K562 (cell line): ENCODE measurements at regions not wholly inside any gene's neighbourhood (a gene's known extent, or its start where the extent isn't known, plus 50 kb on each side); places are given as distances from the start of the nearest gene placed in this dataset.

Experiments
- ATAC-seq: fragments of 200-7000 bp; cut with Tn5 transposase; 3 replicates; pipeline ENCODE4 v1.9.1; 2020; ENCODE audit warnings: moderate library complexity
- BruUV-seq: library from RNA; stranded (reverse); fragments of 400-500 nt; replicated peaks from 2 replicates; lab custom pipeline; 2021; lab: Mats Ljungman, UMichigan
- CTCF ChIA-PET: fragments of 300-600 bp; formaldehyde crosslinking; extraction: SDS; loops from one replicate; lab custom pipeline; 2021; ENCODE audit warnings: low intra/inter-chr PET ratio; lab: Yijun Ruan, JAX
- POLR2A ChIA-PET: fragments of 300-600, 350-650 bp; sonication (Branson Sonifier 250); formaldehyde crosslinking; extraction: SDS; loops from one replicate; lab custom pipeline; 2021; ENCODE audit warnings: antibody characterized with exemption, inconsistent platforms; lab: Yijun Ruan, JAX
- DNase-seq, 4 experiments: peaks; one replicate each; pipeline versions ENCODE4 v3.0.0 to v3.0.0-alpha.2; 2011 to 2018; ENCODE audit warnings: low spot score in 3 of 4, mixed read lengths in 3 of 4; ENCODE audit errors: extremely low read depth in 1 of 4
- FAIRE-seq: peaks from 2 replicates; lab custom pipeline; 2011; peaks lifted over from hg19 to GRCh38; lab: Jason Lieb, UNC
- H2AFZ ChIP-seq: 2 replicates; pipeline ENCODE4 v1.6.0; 2011; ENCODE audit warnings: low read depth, low read length, control low read depth, inconsistent platforms
- H3K27ac ChIP-seq: fragments of 200-600 bp; 3 replicates; pipeline ENCODE4 v1.8.0; 2011; ENCODE audit warnings: low read depth, mild to moderate bottlenecking, control low read depth, inconsistent platforms, low read length, moderate library complexity, mixed read lengths; ENCODE audit errors: extremely low read depth
- H3K27me3 ChIP-seq, 2 experiments: fragments of 300-600 bp in 1 of 2; 2 replicates in 1 of 2; 3 replicates in 1 of 2; pipeline versions ENCODE4 v1.6.0 to v1.8.0; 2011; ENCODE audit warnings: inconsistent platforms in 2 of 2, low read length in 2 of 2, mild to moderate bottlenecking in 1 of 2, mixed read lengths in 1 of 2, moderate library complexity in 1 of 2; ENCODE audit not compliant: control insufficient read depth in 2 of 2, insufficient read depth in 2 of 2
- H3K36me3 ChIP-seq: fragments of 300-600 bp; 3 replicates; pipeline ENCODE4 v1.8.0; 2011; ENCODE audit warnings: mild to moderate bottlenecking, low read length, inconsistent platforms; ENCODE audit not compliant: control insufficient read depth, insufficient read depth
- H3K4me1 ChIP-seq, 2 experiments: fragments of 200-600 bp in 1 of 2; replicated peaks in 1 of 2; 2 replicates in 1 of 2; 3 replicates in 1 of 2; pipeline versions ENCODE4 v1.5.1 to v1.8.0; 2011; ENCODE audit warnings: inconsistent platforms in 2 of 2, low read length in 2 of 2, mild to moderate bottlenecking in 1 of 2, mixed read lengths in 1 of 2, moderate library complexity in 1 of 2; ENCODE audit not compliant: control insufficient read depth in 2 of 2, insufficient read depth in 2 of 2
- H3K4me2 ChIP-seq: 2 replicates; pipeline ENCODE4 v1.6.1; 2011; ENCODE audit warnings: low read length, control low read depth, inconsistent platforms, mixed read lengths; ENCODE audit not compliant: insufficient read depth
- H3K4me3 ChIP-seq: fragments of 200-600 bp; sonication (generic), shearing (Covaris generic); 2 replicates; pipeline ENCODE4 v1.5.1; 2016; ENCODE audit warnings: control low read depth, inconsistent platforms
- H3K79me2 ChIP-seq: fragments of 200-600 bp; 3 replicates; pipeline ENCODE4 v1.8.0; 2011; ENCODE audit warnings: low read length, inconsistent platforms; ENCODE audit not compliant: control insufficient read depth, insufficient read depth
- H3K9ac ChIP-seq, 2 experiments: 2 replicates each; pipeline versions ENCODE4 v1.6.0 to v1.6.1; 2011; ENCODE audit warnings: low read depth in 2 of 2, low read length in 2 of 2, control low read depth in 1 of 2, inconsistent platforms in 1 of 2, mild to moderate bottlenecking in 1 of 2, mixed read lengths in 1 of 2; ENCODE audit not compliant: insufficient read depth in 1 of 2
- H3K9me1 ChIP-seq: one replicate; pipeline ENCODE4 v1.6.0; 2011; ENCODE audit warnings: inconsistent platforms, mild to moderate bottlenecking, low read length, moderate library complexity; ENCODE audit not compliant: control insufficient read depth, insufficient read depth
- H3K9me3 ChIP-seq: replicated peaks from 2 replicates; pipeline ENCODE4 v1.5.1; 2011; ENCODE audit warnings: low read depth, low read length, inconsistent platforms; ENCODE audit not compliant: control insufficient read depth, insufficient read depth
- H4K20me1 ChIP-seq: replicated peaks from 2 replicates; pipeline ENCODE4 v1.6.1; 2011; ENCODE audit warnings: low read length, inconsistent platforms, mixed read lengths; ENCODE audit not compliant: control insufficient read depth, insufficient read depth
- CBFA2T2 ChIP-seq: fragments of 450-650 bp; conservative IDR thresholded peaks from 2 replicates; pipeline ENCODE4 v1.6.1; 2017; ENCODE audit warnings: mild to moderate bottlenecking
- CSDE1 ChIP-seq, 2 experiments: fragments of 450-650 bp; IDR thresholded peaks; 2 replicates each; pipeline ENCODE4 v1.6.1; 2016; ENCODE audit warnings: mild to moderate bottlenecking in 1 of 2
- HMG20A ChIP-seq: fragments of 450-650 bp; formaldehyde crosslinking; conservative IDR thresholded peaks from 2 replicates; pipeline ENCODE4 v1.4.0; 2020; ENCODE audit warnings: mild to moderate bottlenecking, mixed read lengths
- HMG20B ChIP-seq: fragments of 250-450 bp; sonication (Bioruptor Pico); IDR thresholded peaks from 2 replicates; pipeline ENCODE4 v1.5.0; 2021; ENCODE audit warnings: mild to moderate bottlenecking
- SIX5 ChIP-seq, 2 experiments: IDR thresholded peaks; 2 replicates each; pipeline ENCODE4 v1.6.1; 2011; ENCODE audit warnings: low read length in 2 of 2, borderline replicate concordance in 1 of 2, low read depth in 1 of 2, mild to moderate bottlenecking in 1 of 2, moderate library complexity in 1 of 2; ENCODE audit not compliant: insufficient read depth in 1 of 2
- YBX1 ChIP-seq: fragments of 450-650 bp; IDR thresholded peaks from 2 replicates; pipeline ENCODE4 v1.7.1; 2016; ENCODE audit warnings: mild to moderate bottlenecking
- YY1 ChIP-seq, 3 experiments: IDR thresholded peaks; 2 replicates each; pipeline ENCODE4 v1.6.1; 2011; ENCODE audit warnings: low read length in 2 of 3, mild to moderate bottlenecking in 2 of 3, moderate library complexity in 2 of 3, borderline replicate concordance in 1 of 3, control low read depth in 1 of 3, low read depth in 1 of 3; ENCODE audit not compliant: insufficient read depth in 3 of 3, insufficient replicate concordance in 2 of 3, control insufficient read depth in 1 of 3, insufficient read length in 1 of 3; ENCODE audit errors: extremely low read depth in 1 of 3
- ZC3H8 ChIP-seq: fragments of 450-650 bp; IDR thresholded peaks from 2 replicates; pipeline ENCODE4 v1.6.1; 2017
- ZNF3 ChIP-seq: fragments of 250-450 bp; sonication (Bioruptor Pico); IDR thresholded peaks from 2 replicates; pipeline ENCODE4 v1.5.0; 2021; ENCODE audit warnings: mild to moderate bottlenecking, moderate library complexity
- ZNF507 ChIP-seq: conservative IDR thresholded peaks from 2 replicates; pipeline ENCODE4 v1.6.1; 2017; ENCODE audit warnings: missing genetic modification characterization, missing compliant biosample characterization
- ZNF699 ChIP-seq: fragments of 250-450 bp; sonication (Bioruptor Pico); IDR thresholded peaks from 2 replicates; pipeline ENCODE4 v1.8.0; 2021; ENCODE audit warnings: mild to moderate bottlenecking, moderate library complexity; ENCODE audit not compliant: insufficient replicate concordance
- WGBS: fragments of 100-300 bp; shearing (Covaris generic); methylation state at CpG from one replicate; pipeline ENCODE4 v1.1.6; 2016; ENCODE audit warnings: low coverage, mixed read lengths; ENCODE audit not compliant: insufficient coverage; ENCODE audit errors: missing lambda C conversion rate; 5-methylcytosine and 5-hydroxymethylcytosine counted together
- in situ Hi-C: fragments of 300-500 bp; cut with MboI; formaldehyde crosslinking; loops from 4 replicates; pipeline ENCODE4 v1.15.0; 2018; ENCODE audit warnings: inconsistent platforms, mixed read lengths
- intact Hi-C: fragments of 100-400 bp; cut with micrococcal nuclease; formaldehyde crosslinking; loops from 2 replicates; pipeline ENCODE4 v1.14.2; 2022
- TF ChIP-seq, protein P1 (sequence below): fragments of 250-450 bp; sonication (Bioruptor Pico); IDR thresholded peaks from 2 replicates; pipeline ENCODE4 v1.8.0; 2021; ENCODE audit warnings: moderate library complexity, mild to moderate bottlenecking, inconsistent platforms

GRCh38 chr5:58127255-58128220 is 332.3 kb downstream of the PLK2 start:
- POLR2A ChIA-PET, result no interaction called here
- Histone ChIP-seq H3K27me3 (no peaks in the 10 kb centered on the region), H3K4me2 (no peak overlapping the region), H3K9me3 (no peaks in the 10 kb centered on the region), H3K27ac (no peak overlapping the region), H3K4me1 (peaks cover 0 to 6% of the 10 kb centered on the region in 2 experiments; a peak in 1 of 5 replicates), H3K9me1 (no peaks in the 10 kb centered on the region), H3K9ac (no peak overlapping the region), H3K79me2 (no peaks in the 10 kb centered on the region), H3K4me3 (no peak overlapping the region), H2AFZ (no peak overlapping the region), H4K20me1 (no peaks in the 10 kb centered on the region), H3K36me3 (no peaks in the 10 kb centered on the region)
- intact Hi-C loops (no loop called here), in situ Hi-C loops (no loop called here)
- CTCF ChIA-PET, result no interaction called here
- TF ChIP-seq CSDE1 (IDR thresholded peaks at IDR 0.05), result no peak
- TF ChIP-seq SIX5 (IDR thresholded peaks at IDR 0.05; ENCODE audit: borderline replicate concordance in 1 of 2, insufficient read depth in 1 of 2, low read depth in 1 of 2, low read length in 2 of 2), result no peak
- no peak for TF ChIP-seq ZNF3 (CRISPR knock-in tag)
- no peak for TF ChIP-seq YY1 (IDR thresholded peaks at IDR 0.05; ENCODE audit: borderline replicate concordance in 1 of 3, control insufficient read depth in 1 of 3, extremely low read depth in 1 of 3, insufficient read depth in 3 of 3, insufficient read length in 1 of 3, insufficient replicate concordance in 2 of 3, low read depth in 1 of 3, low read length in 2 of 3)
- TF ChIP-seq YBX1, result no peak
- TF ChIP-seq ZNF507 (tag), result no peak
- TF ChIP-seq HMG20B, result no peak
- TF ChIP-seq CBFA2T2, result no peak
- no peak for TF ChIP-seq ZNF699 (CRISPR knock-in tag)
- TF ChIP-seq, protein P1, sequence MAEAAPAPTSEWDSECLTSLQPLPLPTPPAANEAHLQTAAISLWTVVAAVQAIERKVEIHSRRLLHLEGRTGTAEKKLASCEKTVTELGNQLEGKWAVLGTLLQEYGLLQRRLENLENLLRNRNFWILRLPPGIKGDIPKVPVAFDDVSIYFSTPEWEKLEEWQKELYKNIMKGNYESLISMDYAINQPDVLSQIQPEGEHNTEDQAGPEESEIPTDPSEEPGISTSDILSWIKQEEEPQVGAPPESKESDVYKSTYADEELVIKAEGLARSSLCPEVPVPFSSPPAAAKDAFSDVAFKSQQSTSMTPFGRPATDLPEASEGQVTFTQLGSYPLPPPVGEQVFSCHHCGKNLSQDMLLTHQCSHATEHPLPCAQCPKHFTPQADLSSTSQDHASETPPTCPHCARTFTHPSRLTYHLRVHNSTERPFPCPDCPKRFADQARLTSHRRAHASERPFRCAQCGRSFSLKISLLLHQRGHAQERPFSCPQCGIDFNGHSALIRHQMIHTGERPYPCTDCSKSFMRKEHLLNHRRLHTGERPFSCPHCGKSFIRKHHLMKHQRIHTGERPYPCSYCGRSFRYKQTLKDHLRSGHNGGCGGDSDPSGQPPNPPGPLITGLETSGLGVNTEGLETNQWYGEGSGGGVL, result no peak
- TF ChIP-seq HMG20A (CRISPR knock-in tag), result no peak
- no peak for TF ChIP-seq ZC3H8
- 26% methylated on average over 11 of the region's 11 CpGs for WGBS
- ATAC-seq (no peak), DNase-seq (no peak), FAIRE-seq (no peak)
- BruUV-seq, result no TSS peak
